GM12872 (cell line): ENCODE measurements at regions not wholly inside any gene's neighbourhood (a gene's known extent, or its start where the extent isn't known, plus 50 kb on each side); places are given as distances from the start of the nearest gene placed in this dataset.

Experiments used
- CTCF ChIP-seq: IDR thresholded peaks from 3 replicates; pipeline ENCODE4 v1.5.1; 2011; ENCODE audit warnings: low read depth, mild to moderate bottlenecking, low read length, moderate library complexity; ENCODE audit not compliant: insufficient read depth

GRCh38 chr2:211070547-211070946 is 514.1 kb downstream of the CPS1 start:
- TF ChIP-seq CTCF = no peak

GRCh38 chr2:211077216-211077767 is 520.9 kb downstream of the CPS1 start:
- no peak for TF ChIP-seq CTCF

GRCh38 chr2:211084352-211084751 is 528.0 kb downstream of the CPS1 start:
- no peak for TF ChIP-seq CTCF

- peak; percentile 54 for TF ChIP-seq CTCF
These were observed 528.8 kb downstream of the CPS1 start for GRCh38 chr2:211085056-211085680.

GRCh38 chr2:211086049-211086448 is 529.6 kb downstream of the CPS1 start:
- TF ChIP-seq CTCF = no peak

GRCh38 chr2:211089127-211089526 is 532.7 kb downstream of the CPS1 start:
- no peak for TF ChIP-seq CTCF

GRCh38 chr2:211093743-211094303 is 537.4 kb downstream of the CPS1 start:
- peak; percentile 51; the same call in 2 of the 3 replicates for TF ChIP-seq CTCF
